Hematopoietic multipotent progenitor cell treated with erythropoietin and hydrocortisone succinate and interleukin-3 and kit ligand, for 15 days (in vitro differentiated cells): ENCODE measurements at regions not wholly inside any gene's neighbourhood (a gene's known extent, or its start where the extent isn't known, plus 50 kb on each side); places are given as distances from the start of the nearest gene placed in this dataset.

Source experiments
- DNase-seq: peaks from one replicate; pipeline ENCODE4 v3.0.0-alpha.2; 2015; ENCODE audit warnings: low spot score

- DNase-seq = no peak
Observed at GRCh38 chr9:27625751-27626150, 52.5 kb upstream of the C9orf72 start.

- DNase-seq = no peak
Observed at GRCh38 chr9:27626244-27627187, 53.2 kb upstream of the C9orf72 start.

- no peak for DNase-seq
Observed at GRCh38 chr9:27627188-27627564, 53.9 kb upstream of the C9orf72 start.

- DNase-seq = no peak
Observed at GRCh38 chr9:27628311-27628710, 55.0 kb upstream of the C9orf72 start.

GRCh38 chr9:27629425-27629824 is 56.1 kb upstream of the C9orf72 start:
- DNase-seq = no peak

- no peak for DNase-seq
Observed at GRCh38 chr9:27632254-27632653, 59.0 kb upstream of the C9orf72 start.

- DNase-seq = no peak
Observed at GRCh38 chr9:27633764-27634163, 60.5 kb upstream of the C9orf72 start.

GRCh38 chr9:27634879-27635278 is 61.6 kb upstream of the C9orf72 start:
- no peak for DNase-seq

- no peak for DNase-seq
Observed at GRCh38 chr9:27638716-27639115, 65.4 kb upstream of the C9orf72 start.

GRCh38 chr9:27645161-27645840 is 72.0 kb upstream of the C9orf72 start:
- DNase-seq = no peak

- DNase-seq = no peak
Observed at GRCh38 chr9:27653246-27653645, 80.0 kb upstream of the C9orf72 start.

GRCh38 chr9:27653957-27654356 is 80.7 kb upstream of the C9orf72 start:
- DNase-seq = no peak

- DNase-seq = no peak
Observed at GRCh38 chr9:27654629-27655285, 81.5 kb upstream of the C9orf72 start.

- DNase-seq = no peak
Observed at GRCh38 chr9:27655441-27655840, 82.2 kb upstream of the C9orf72 start.

- DNase-seq = no peak
Observed at GRCh38 chr9:27659001-27659400, 85.7 kb upstream of the C9orf72 start.

GRCh38 chr9:27659571-27659970 is 86.3 kb upstream of the C9orf72 start:
- no peak for DNase-seq

GRCh38 chr9:27660148-27660547 is 86.9 kb upstream of the C9orf72 start:
- no peak for DNase-seq

- no peak for DNase-seq
Observed at GRCh38 chr9:27663526-27663925, 90.2 kb upstream of the C9orf72 start.

- DNase-seq = no peak
Observed at GRCh38 chr9:27664121-27664779, 91.0 kb upstream of the C9orf72 start.

GRCh38 chr9:27665136-27665535 is 91.9 kb upstream of the C9orf72 start:
- DNase-seq = no peak

GRCh38 chr9:27668280-27668679 is 95.0 kb upstream of the C9orf72 start:
- no peak for DNase-seq

- DNase-seq = no peak
Observed at GRCh38 chr9:27671636-27672035, 98.4 kb upstream of the C9orf72 start.
